DOHH2 (cell line): ENCODE measurements at regions not wholly inside any gene's neighbourhood (a gene's known extent, or its start where the extent isn't known, plus 50 kb on each side); places are given as distances from the start of the nearest gene placed in this dataset.

Source experiments
- H3F3A ChIP-seq: fragments of 200-600 bp; sonication (generic), shearing (Covaris generic); 2 replicates; pipeline ENCODE4 v1.6.0; 2016; ENCODE audit warnings: antibody characterized with exemption, mild to moderate bottlenecking; ENCODE audit not compliant: control insufficient read depth, insufficient read depth
- H3K27ac ChIP-seq: fragments of 200-600 bp; sonication (generic); 2 replicates; pipeline ENCODE4 v1.5.1; 2014; ENCODE audit warnings: low read depth, mild to moderate bottlenecking, low read length, moderate library complexity
- H3K27me3 ChIP-seq: fragments of 200-600 bp; sonication (generic); 2 replicates; pipeline ENCODE4 v1.6.1; 2014; ENCODE audit warnings: mild to moderate bottlenecking, low read length, mixed read lengths; ENCODE audit not compliant: control insufficient read depth
- H3K36me3 ChIP-seq: fragments of 200-600 bp; sonication (generic); 2 replicates; pipeline ENCODE4 v1.6.1; 2014; ENCODE audit warnings: mild to moderate bottlenecking, low read length, moderate library complexity, mixed read lengths; ENCODE audit not compliant: control insufficient read depth
- H3K4me1 ChIP-seq: fragments of 200-600 bp; sonication (generic); 2 replicates; pipeline ENCODE4 v1.6.1; 2014; ENCODE audit warnings: mild to moderate bottlenecking, low read length, mixed read lengths; ENCODE audit not compliant: control insufficient read depth
- H3K4me2 ChIP-seq: fragments of 200-600 bp; sonication (generic); 2 replicates; pipeline ENCODE4 v1.6.0; 2014; ENCODE audit warnings: mild to moderate bottlenecking, low read length, moderate library complexity
- H3K4me3 ChIP-seq: fragments of 200-600 bp; sonication (generic); 2 replicates; pipeline ENCODE4 v1.5.1; 2014; ENCODE audit warnings: mild to moderate bottlenecking, low read length, mixed read lengths
- H3K79me2 ChIP-seq: fragments of 200-600 bp; sonication (generic); 2 replicates; pipeline ENCODE4 v1.6.1; 2014; ENCODE audit warnings: mild to moderate bottlenecking, low read length, mixed read lengths; ENCODE audit not compliant: control insufficient read depth
- H3K9me2 ChIP-seq: fragments of 200-600 bp; sonication (generic); replicated peaks from 2 replicates; pipeline ENCODE4 v1.6.1; 2014; ENCODE audit warnings: mild to moderate bottlenecking, low read length, mixed read lengths; ENCODE audit not compliant: control insufficient read depth
- H3K9me3 ChIP-seq: fragments of 200-600 bp; sonication (generic); 2 replicates; pipeline ENCODE4 v1.6.1; 2014; ENCODE audit warnings: antibody characterized with exemption, low read length, mixed read lengths; ENCODE audit not compliant: control insufficient read depth, insufficient read depth
- H4K20me1 ChIP-seq: fragments of 200-600 bp; sonication (generic); 2 replicates; pipeline ENCODE4 v1.6.0; 2014; ENCODE audit warnings: low read depth, mild to moderate bottlenecking, antibody characterized with exemption, low read length, moderate library complexity; ENCODE audit not compliant: control insufficient read depth, insufficient read depth
- CTCF ChIP-seq: fragments of 200-600 bp; sonication (generic); IDR thresholded peaks from one replicate; pipeline ENCODE4 v1.5.1; 2014; ENCODE audit warnings: antibody characterized with exemption, mild to moderate bottlenecking, low read depth, low read length; ENCODE audit not compliant: poor library complexity, severe bottlenecking
- EZH2phosphoT487 ChIP-seq: fragments of 200-600 bp; sonication (generic); IDR thresholded peaks from 2 replicates; pipeline ENCODE4 v1.6.1; 2017; ENCODE audit warnings: borderline replicate concordance, mild to moderate bottlenecking, antibody characterized with exemption, low read length, moderate library complexity, mixed read lengths

GRCh38 chr2:167733747-167734146 is 513.6 kb downstream of the STK39 start:
- Histone ChIP-seq H3K9me3 (no peaks in the 10 kb centered on the region), H4K20me1 (no peaks in the 10 kb centered on the region), H3K9me2 (no peaks in the 10 kb centered on the region), H3F3A (no peaks in the 10 kb centered on the region), H3K36me3 (no peaks in the 10 kb centered on the region), H3K4me2 (no peak overlapping the region), H3K4me3 (no peak overlapping the region), H3K27ac (no peak overlapping the region), H3K79me2 (no peaks in the 10 kb centered on the region), H3K4me1 (no peaks in the 10 kb centered on the region), H3K27me3 (no peaks in the 10 kb centered on the region)
- TF ChIP-seq CTCF (no peak), EZH2phosphoT487 (no peak)

GRCh38 chr2:167732326-167732725 is 515.1 kb downstream of the STK39 start:
- Histone ChIP-seq H3K27ac (no peak overlapping the region), H3K4me2 (no peak overlapping the region)

GRCh38 chr2:167729911-167730310 is 517.5 kb downstream of the STK39 start:
- Histone ChIP-seq H3K9me3 (no peaks in the 10 kb centered on the region), H3K4me1 (no peaks in the 10 kb centered on the region), H3K9me2 (no peaks in the 10 kb centered on the region), H3K27ac (no peak overlapping the region), H3K79me2 (no peaks in the 10 kb centered on the region), H3K4me3 (no peak overlapping the region), H4K20me1 (no peaks in the 10 kb centered on the region), H3F3A (no peaks in the 10 kb centered on the region), H3K36me3 (no peaks in the 10 kb centered on the region), H3K4me2 (no peak overlapping the region), H3K27me3 (no peaks in the 10 kb centered on the region)
- TF ChIP-seq EZH2phosphoT487 (no peak), CTCF (no peak)

More at GRCh38 chr2:167732326-167732725, 515.1 kb downstream of the STK39 start:
- Histone ChIP-seq H3F3A (no peaks in the 10 kb centered on the region), H3K9me2 (no peaks in the 10 kb centered on the region), H4K20me1 (no peaks in the 10 kb centered on the region), H3K36me3 (no peaks in the 10 kb centered on the region), H3K27me3 (no peaks in the 10 kb centered on the region), H3K79me2 (no peaks in the 10 kb centered on the region), H3K9me3 (no peaks in the 10 kb centered on the region), H3K4me3 (no peak overlapping the region), H3K4me1 (no peaks in the 10 kb centered on the region)
- TF ChIP-seq CTCF (no peak), EZH2phosphoT487 (no peak)

- TF ChIP-seq EZH2phosphoT487 (no peak), CTCF (no peak)
- Histone ChIP-seq H3F3A (no peaks in the 10 kb centered on the region), H3K9me3 (no peaks in the 10 kb centered on the region), H3K27ac (no peak overlapping the region), H3K79me2 (no peaks in the 10 kb centered on the region), H3K36me3 (no peaks in the 10 kb centered on the region), H3K4me3 (no peak overlapping the region), H3K9me2 (no peaks in the 10 kb centered on the region), H3K4me2 (no peak overlapping the region), H3K27me3 (no peaks in the 10 kb centered on the region), H4K20me1 (no peaks in the 10 kb centered on the region), H3K4me1 (no peaks in the 10 kb centered on the region)
These were observed 520.6 kb downstream of the STK39 start for GRCh38 chr2:167726788-167727187.
